ENCODE measurements at regions not wholly inside any gene's neighbourhood (a gene's known extent, or its start where the extent isn't known, plus 50 kb on each side); places are given as distances from the start of the nearest gene placed in this dataset.

DNA sequence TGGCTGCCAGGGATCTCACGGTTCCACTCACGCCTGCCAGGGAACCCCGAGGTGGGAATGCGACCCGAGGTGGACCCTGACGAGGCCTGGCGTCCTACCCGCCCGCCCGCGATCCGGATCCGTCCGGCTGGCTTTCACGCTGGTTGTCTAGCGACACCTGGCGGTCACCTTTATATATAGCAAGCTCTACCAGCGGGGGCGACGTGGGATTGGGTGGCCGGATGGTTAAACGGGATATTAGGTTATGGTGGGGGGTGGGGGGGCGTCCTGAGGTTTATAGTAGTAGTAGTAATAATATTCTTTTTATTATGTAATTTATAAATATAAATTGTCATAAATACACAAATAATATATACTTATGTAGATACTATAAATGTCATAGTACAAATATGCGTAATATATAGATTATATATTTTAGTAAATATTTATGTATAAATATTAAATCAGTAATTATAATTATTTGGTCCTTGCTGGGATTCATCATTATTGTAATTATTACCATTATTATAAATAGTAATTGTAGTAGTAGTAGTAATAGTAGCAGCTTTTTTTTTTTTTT lies 136.9 kb downstream of the KCNJ12 start:
- POLR2A ChIA-PET (ENCODE audit: partially characterized antibody), result no interaction called here
- WGBS, 2 experiments (ENCODE audit: extremely low coverage in 1 of 2, insufficient coverage in 1 of 2, insufficient read length in 1 of 2, insufficient replicate concordance in 2 of 2, low coverage in 1 of 2, low lambda C conversion rate in 2 of 2, missing lambda C conversion rate in 1 of 2), result 10% methylated on average over 22 of the region's 24 CpGs; no CpG with 5 or more reads in 1 of the 2 experiments
- H3K4me1 ChIP-seq (replicated peaks in 1 of 4; ENCODE audit: control insufficient read depth in 3 of 4, insufficient read depth in 4 of 4, low read length in 3 of 4), result peaks cover 0 to 6% (median 2%) of the 10 kb centered on the region in 4 experiments; a peak in 3 of 7 replicates
- no peak overlapping the region for H3K27ac ChIP-seq (ENCODE audit: low read depth, low read length)
- H4K8ac ChIP-seq (ENCODE audit: extremely low read depth, insufficient read depth, low read length), result no peak overlapping the region
- no peaks in the 10 kb centered on the region for H3K9me3 ChIP-seq (ENCODE audit: insufficient read depth in 2 of 2, low read depth in 1 of 2, low read length in 1 of 2)
- no peaks in the 10 kb centered on the region for H4K20me1 ChIP-seq (replicated peaks in 1 of 2; ENCODE audit: control insufficient read depth in 1 of 2, insufficient read depth in 2 of 2, low read length in 2 of 2)
- no peak overlapping the region for H2BK20ac ChIP-seq (ENCODE audit: low read length)
- no peak overlapping the region for H2BK15ac ChIP-seq (ENCODE audit: low read length)
- no peaks in the 10 kb centered on the region for H3K79me2 ChIP-seq (ENCODE audit: control insufficient read depth in 1 of 2, insufficient read depth in 2 of 2, low read length in 2 of 2)
- H3K14ac ChIP-seq (ENCODE audit: insufficient read length), result no peak overlapping the region
- H3K79me1 ChIP-seq (ENCODE audit: low read depth, low read length), result no peaks in the 10 kb centered on the region
- H3K18ac ChIP-seq (ENCODE audit: extremely low read depth, low read length), result no peak overlapping the region
- FAIRE-seq, result no peak
- no peak overlapping the region for H2AK5ac ChIP-seq (ENCODE audit: low read depth, low read length)
- no peak overlapping the region for H4K91ac ChIP-seq (replicated peaks; ENCODE audit: insufficient read length, low read length)
- H3K9ac ChIP-seq (replicated peaks in 1 of 4; ENCODE audit: extremely low read depth in 1 of 4, low read depth in 3 of 4, low read length in 3 of 4), result no peak overlapping the region
- H3K4ac ChIP-seq (replicated peaks; ENCODE audit: insufficient read length, low read depth, low read length), result no peak overlapping the region
- no peaks in the 10 kb centered on the region for H3K36me3 ChIP-seq (ENCODE audit: control insufficient read depth in 2 of 4, insufficient read depth in 4 of 4, low read length in 3 of 4)
- H4K5ac ChIP-seq (ENCODE audit: insufficient read length, low read depth, low read length), result no peak overlapping the region
- H3K4me2 ChIP-seq (ENCODE audit: insufficient read depth in 1 of 2, low read depth in 2 of 2, low read length in 2 of 2), result peak overlapping the region in 1 of 2 experiments; percentile 13; a peak in 1 of 4 replicates
- CTCF ChIA-PET (ENCODE audit: partially characterized antibody), result interaction anchor here (0.6 to 5.3 kb wide), 19 partner anchors 11 to 392 kb away, joined by 3 to 62 read pairs (median 5); no protein-coding TSS in a partner anchor
- H3K23me2 ChIP-seq (ENCODE audit: low read depth, low read length), result no peaks in the 10 kb centered on the region
- no peak overlapping the region for H2AFZ ChIP-seq (ENCODE audit: low read length)
- H2BK12ac ChIP-seq (ENCODE audit: low read depth, low read length), result no peak overlapping the region
- H3K56ac ChIP-seq (replicated peaks; ENCODE audit: insufficient read length, low read depth, low read length), result no peak overlapping the region
- no peak overlapping the region for H3K4me3 ChIP-seq (ENCODE audit: extremely low read depth in 1 of 4, insufficient read depth in 2 of 4, low read depth in 3 of 4, low read length in 4 of 4)
- no peak overlapping the region for H2BK120ac ChIP-seq (replicated peaks; ENCODE audit: low read depth, low read length)
- DNase-seq (ENCODE audit: low read depth in 1 of 2, low spot score in 2 of 2), result peak; percentile 27 to 85
- H3K23ac ChIP-seq (ENCODE audit: insufficient read length), result no peak overlapping the region
- H2BK5ac ChIP-seq (ENCODE audit: low read depth, low read length), result no peak overlapping the region
- H3K27me3 ChIP-seq (replicated peaks in 1 of 4; ENCODE audit: control insufficient read depth in 3 of 4, extremely low read depth in 1 of 4, insufficient read depth in 3 of 4, low read length in 3 of 4), result peaks cover 2 to 20% (median 11%) of the 10 kb centered on the region in 4 experiments
- TF ChIP-seq, protein P1, sequence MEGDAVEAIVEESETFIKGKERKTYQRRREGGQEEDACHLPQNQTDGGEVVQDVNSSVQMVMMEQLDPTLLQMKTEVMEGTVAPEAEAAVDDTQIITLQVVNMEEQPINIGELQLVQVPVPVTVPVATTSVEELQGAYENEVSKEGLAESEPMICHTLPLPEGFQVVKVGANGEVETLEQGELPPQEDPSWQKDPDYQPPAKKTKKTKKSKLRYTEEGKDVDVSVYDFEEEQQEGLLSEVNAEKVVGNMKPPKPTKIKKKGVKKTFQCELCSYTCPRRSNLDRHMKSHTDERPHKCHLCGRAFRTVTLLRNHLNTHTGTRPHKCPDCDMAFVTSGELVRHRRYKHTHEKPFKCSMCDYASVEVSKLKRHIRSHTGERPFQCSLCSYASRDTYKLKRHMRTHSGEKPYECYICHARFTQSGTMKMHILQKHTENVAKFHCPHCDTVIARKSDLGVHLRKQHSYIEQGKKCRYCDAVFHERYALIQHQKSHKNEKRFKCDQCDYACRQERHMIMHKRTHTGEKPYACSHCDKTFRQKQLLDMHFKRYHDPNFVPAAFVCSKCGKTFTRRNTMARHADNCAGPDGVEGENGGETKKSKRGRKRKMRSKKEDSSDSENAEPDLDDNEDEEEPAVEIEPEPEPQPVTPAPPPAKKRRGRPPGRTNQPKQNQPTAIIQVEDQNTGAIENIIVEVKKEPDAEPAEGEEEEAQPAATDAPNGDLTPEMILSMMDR (IDR thresholded peaks at IDR 0.05; ENCODE audit: control extremely low read depth in 1 of 3, insufficient read depth in 1 of 3, low read depth in 1 of 3, low read length in 3 of 3), result peak; percentile 67 to 88 (median 80)
- TF ChIP-seq BRCA1 (IDR thresholded peaks at IDR 0.05; ENCODE audit: low read depth, low read length) (no peak), E2F6 (IDR thresholded peaks at IDR 0.05) (peak; percentile 87), HDAC2 (IDR thresholded peaks at IDR 0.05; ENCODE audit: borderline replicate concordance in 1 of 2, low read depth in 2 of 2, low read length in 2 of 2) (no peak), SP2 (IDR thresholded peaks at IDR 0.05; ENCODE audit: low read length) (no peak), CBX5 (IDR thresholded peaks at IDR 0.05; ENCODE audit: low read depth, low read length) (no peak), RAD21 (IDR thresholded peaks at IDR 0.05 in 1 of 2, conservative IDR thresholded peaks at IDR 0.05 in 1 of 2; ENCODE audit: low read depth in 2 of 2, low read length in 2 of 2) (peak; percentile 76 to 89), CBX8 (IDR thresholded peaks at IDR 0.05; ENCODE audit: borderline replicate concordance, low read depth, low read length) (no peak)
- TF ChIP-seq, protein P2, sequence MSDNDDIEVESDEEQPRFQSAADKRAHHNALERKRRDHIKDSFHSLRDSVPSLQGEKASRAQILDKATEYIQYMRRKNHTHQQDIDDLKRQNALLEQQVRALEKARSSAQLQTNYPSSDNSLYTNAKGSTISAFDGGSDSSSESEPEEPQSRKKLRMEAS (IDR thresholded peaks at IDR 0.05), result peak; percentile 51; the same call in 1 of the 2 replicates
